HG03457 (cell line): ENCODE measurements at regions not wholly inside any gene's neighbourhood (a gene's known extent, or its start where the extent isn't known, plus 50 kb on each side); places are given as distances from the start of the nearest gene placed in this dataset.
"Not testable (repeated sequence)": the region's sequence is repeated elsewhere in the genome, so short reads cannot be mapped to it uniquely, and the experiment has no call there.

Source experiments
- ATAC-seq: cut with Tn5 transposase; IDR thresholded peaks from one replicate; pipeline ENCODE4 v1.9.1; 2021; ENCODE audit warnings: moderate number of reproducible peaks; ENCODE audit not compliant: unreplicated experiment

GRCh38 chr2:88913280-88913679 lies 221.8 kb downstream of the RPIA start:
- no peak for ATAC-seq

GRCh38 chr2:88919087-88919738 lies 227.7 kb downstream of the RPIA start:
- no peak for ATAC-seq

- ATAC-seq = not testable (repeated sequence)
These were observed 228.9 kb downstream of the RPIA start for GRCh38 chr2:88920399-88920798.

DNA sequence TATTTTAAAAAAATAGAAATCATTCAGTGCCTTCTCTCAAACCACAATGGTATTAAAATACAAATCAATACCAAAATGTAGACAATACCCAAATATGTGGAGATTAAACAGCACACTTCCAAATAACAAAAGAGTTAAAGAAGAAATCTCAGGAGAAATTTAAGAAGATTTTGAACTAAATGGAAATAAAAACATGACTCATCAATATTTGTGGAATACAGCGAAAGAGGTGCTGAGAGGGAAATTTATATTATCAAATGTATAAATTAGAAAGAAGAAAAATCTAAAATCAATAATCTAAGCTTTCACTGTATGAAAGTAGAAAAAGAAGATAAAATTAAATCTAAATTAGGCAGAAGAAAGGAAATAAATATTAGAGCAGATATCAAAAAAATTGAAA lies 233.1 kb downstream of the RPIA start:
- no peak for ATAC-seq

GRCh38 chr2:88925770-88926462 lies 234.4 kb downstream of the RPIA start:
- no peak for ATAC-seq

DNA sequence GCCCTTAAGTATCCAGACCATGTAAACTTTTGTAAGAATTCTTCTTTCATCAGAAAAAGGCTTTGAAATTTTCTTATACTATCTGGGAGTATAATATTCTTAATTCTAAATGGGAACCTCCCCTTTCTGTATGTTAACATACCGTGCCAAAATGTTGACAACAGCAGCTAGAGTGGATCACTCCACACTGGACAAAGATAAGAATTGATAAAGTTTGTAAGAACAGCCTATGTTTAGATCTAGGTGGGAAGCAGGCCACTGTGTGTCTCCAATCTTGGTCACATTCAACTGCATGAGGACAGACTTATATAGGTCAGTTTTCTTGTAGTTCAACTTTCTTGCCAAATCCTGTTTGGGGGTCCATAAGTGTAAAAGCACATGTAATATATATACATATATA lies 235.7 kb downstream of the RPIA start:
- ATAC-seq = no peak

DNA sequence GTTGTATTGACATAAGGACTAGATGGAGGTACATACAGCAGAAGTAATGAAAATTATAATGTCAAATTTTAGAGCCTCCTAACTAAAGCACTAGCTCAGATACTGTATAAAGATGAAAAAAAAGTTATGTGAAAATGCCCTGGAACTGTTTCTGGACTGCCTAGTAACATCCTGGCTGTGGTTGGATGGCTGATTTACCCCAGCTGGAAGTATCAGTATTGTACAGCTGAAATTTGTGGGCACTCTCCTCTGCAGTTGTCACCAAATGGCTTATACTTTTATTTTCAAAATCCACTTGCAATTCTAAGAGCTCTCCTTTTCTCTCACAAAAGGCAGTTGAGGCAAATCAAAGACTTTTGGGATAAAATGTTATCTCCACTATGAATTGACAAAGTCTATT lies 239.2 kb downstream of the RPIA start:
- no peak for ATAC-seq

DNA sequence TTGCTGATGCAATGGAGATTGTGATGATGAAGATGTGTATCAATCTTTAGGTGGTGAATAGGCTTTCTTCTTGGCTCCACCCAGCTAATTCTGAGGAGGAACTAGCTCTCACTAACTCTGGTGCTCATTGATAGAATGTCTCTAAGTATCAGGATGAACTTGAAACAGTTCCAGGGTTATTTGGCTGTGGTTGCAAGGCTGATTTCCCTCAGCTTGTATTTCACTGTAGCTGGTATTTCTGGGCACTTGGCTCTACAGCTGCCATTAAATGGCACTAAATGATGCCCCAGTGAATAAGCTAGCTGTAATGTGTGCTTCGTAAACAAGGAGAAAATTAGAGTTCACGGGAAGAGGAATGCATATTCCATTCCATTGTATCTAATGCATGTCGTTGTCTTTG lies 241.2 kb downstream of the RPIA start:
- ATAC-seq = no peak

GRCh38 chr2:88933091-88933490 lies 241.6 kb downstream of the RPIA start:
- ATAC-seq = no peak

DNA sequence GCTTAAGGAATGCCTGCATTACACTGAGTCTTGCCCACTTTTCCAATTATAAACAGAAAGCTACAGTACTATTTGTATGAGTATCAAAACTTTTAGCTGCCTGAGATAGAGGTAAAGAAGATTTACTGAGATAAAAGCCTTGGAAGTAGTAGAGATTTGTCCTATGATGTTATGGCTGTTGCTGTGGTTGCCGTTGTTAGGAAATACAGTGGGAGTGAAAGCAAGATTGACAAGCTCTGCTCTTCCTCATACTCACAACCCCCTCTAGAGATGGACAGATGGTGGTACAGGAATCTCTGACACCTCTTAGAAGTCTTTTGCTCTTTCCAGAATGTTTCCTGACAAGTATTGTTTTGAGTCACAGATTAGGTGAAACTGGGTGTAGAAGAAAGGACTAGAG lies 242.5 kb downstream of the RPIA start:
- no peak for ATAC-seq

- ATAC-seq = not testable (repeated sequence)
These were observed 249.7 kb downstream of the RPIA start for GRCh38 chr2:88941178-88941577.

GRCh38 chr2:88942798-88943197 lies 251.3 kb downstream of the RPIA start:
- ATAC-seq = no peak

- no peak for ATAC-seq
These were observed 257.9 kb downstream of the RPIA start for GRCh38 chr2:88949336-88949735.

- ATAC-seq = no peak
These were observed 258.5 kb downstream of the RPIA start for GRCh38 chr2:88950010-88950409.

- ATAC-seq = no peak
These were observed 264.1 kb downstream of the RPIA start for GRCh38 chr2:88955607-88956006.

DNA sequence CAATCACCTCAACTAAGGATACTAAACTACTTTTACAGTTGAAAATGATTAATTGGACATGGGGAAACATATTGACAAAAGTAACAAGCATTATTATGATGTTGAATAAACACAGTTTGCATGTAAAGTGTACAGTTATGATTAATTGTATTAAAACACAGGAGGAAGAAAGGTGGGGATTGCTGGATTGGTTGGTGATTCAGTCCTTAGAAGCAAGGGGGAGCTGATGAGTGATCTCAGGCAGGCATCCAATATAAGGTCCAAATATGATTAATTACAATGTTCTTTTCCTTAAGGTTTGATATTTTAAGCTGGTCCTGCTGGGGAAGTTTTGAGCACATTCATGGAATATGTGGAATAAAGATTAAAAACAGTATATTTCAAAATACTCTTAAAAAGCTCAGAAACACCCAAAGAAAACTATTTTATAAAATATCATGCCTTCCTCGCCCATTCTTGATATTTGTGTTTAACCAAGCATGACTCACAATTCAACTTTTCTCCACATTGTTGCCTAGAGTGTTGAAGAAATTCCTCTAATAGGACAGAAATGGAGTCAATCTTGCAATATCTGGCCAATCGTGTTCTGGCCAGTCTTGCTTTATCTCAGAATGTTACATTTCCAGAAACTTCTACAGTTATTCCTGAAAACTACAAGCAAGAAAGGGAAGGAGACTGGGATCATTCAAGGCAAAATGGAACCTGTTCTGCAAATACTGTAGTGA lies 268.2 kb downstream of the RPIA start:
- no peak for ATAC-seq

DNA sequence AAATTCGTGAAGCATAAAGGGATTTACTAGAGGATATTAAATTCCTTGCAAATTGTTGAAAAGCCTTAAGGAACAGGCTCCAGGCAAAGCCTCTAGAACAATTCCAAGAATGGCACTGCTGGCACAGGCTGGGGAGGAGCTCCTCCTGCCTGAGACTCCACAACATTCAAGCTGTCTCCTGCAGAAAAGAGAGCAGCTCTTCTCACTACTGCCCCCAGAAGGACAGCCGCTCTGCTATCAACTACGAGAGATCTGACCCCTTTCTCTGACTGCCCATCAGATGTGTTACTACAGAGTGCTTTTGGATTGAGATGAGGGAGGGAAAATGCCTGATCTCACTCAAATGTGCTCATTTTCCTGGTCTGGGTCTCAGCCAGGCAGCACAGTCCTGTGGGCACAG lies 269.9 kb downstream of the RPIA start:
- ATAC-seq = not testable (repeated sequence)

GRCh38 chr2:88967844-88968243 lies 276.4 kb downstream of the RPIA start:
- no peak for ATAC-seq

DNA sequence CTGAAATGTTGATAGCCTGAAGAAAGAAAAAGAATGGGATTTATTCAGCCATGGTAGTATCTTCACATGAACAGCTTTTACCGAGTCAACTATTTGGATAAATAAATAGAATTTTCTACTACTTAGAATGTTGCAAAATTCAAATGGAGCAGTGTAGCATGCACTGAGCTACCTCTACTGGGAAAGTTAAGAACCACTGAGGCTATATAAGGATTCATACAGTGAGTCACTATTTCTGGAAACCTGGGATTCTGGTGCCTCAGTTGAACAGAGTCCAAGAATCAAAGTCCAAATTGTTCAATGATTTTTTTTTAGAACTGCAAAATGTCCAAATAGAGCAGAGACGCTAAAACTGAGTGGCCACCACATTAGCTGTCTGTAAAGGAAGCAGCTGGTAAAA lies 286.5 kb downstream of the RPIA start:
- ATAC-seq = not testable (repeated sequence)

- not testable (repeated sequence) for ATAC-seq
These were observed 287.0 kb downstream of the RPIA start for GRCh38 chr2:88978446-88978845.

DNA sequence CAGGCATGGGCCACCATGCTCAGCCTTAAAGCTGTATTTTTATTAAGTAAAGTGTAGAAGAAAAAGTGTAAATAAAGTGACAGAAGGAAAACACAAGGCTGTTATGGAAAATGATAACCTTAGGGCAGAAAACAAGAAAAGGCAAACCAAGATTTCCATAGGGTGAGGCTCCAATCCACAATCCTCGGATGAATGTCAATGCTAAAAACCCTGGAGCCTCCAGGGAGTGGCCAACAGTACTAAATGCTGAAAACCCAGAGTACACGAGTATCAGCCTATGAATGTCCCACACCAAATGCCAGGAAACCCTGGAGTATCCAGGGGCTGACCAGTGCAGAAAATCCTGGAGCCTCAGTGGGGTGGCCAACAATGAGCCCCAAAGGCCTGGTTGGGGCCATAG lies 292.6 kb downstream of the RPIA start:
- ATAC-seq = not testable (repeated sequence)

- ATAC-seq = not testable (repeated sequence)
These were observed 295.4 kb downstream of the RPIA start for GRCh38 chr2:88986721-88987330.
